DMS 273 (cell line): ENCODE measurements at regions not wholly inside any gene's neighbourhood (a gene's known extent, or its start where the extent isn't known, plus 50 kb on each side); places are given as distances from the start of the nearest gene placed in this dataset.
A peak's percentile ranks its signal among the peaks of the same experiment; 100 is the strongest.
"Not testable (repeated sequence)": the region's sequence is repeated elsewhere in the genome, so short reads cannot be mapped to it uniquely, and the experiment has no call there.

Experiments
- DNase-seq: peaks from one replicate; lab custom pipeline; 2025; ENCODE audit not compliant: unreplicated experiment; lab: John Stamatoyannopoulos, UW

DNA sequence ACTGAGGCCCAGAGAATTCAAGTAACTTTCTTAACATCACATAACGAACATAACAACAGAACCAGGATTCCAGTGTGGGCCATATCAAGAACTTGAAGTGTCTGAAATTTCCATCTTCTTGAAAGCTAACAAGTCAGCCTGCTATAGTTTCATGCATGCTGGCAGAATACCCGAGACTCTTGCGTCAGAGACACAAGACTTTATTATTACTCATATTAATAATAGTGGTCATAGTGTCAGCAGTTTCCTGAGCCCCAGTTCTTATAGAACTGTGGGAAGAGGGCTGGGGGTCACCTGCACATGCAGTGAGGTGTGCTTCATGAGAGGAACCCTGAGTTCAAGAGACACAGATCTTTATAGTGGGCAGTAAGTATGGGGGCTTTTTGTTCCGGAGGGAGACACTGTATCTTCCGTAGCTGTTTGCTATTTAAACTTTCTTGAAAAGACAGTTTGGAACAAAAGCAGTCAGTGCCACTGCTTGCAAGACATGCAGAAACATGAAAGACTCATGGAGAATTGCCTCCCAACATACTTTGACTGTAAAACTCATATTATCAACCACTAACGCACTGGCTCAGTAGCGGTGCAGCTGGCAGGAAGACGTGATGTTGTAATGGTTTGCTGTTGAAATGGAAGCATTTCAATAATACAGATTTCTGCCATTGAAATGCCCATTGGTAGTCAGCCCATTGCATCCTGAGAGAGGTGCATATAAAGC lies 339.2 kb downstream of the ADGRL2 start:
- DNase-seq = no peak

DNA sequence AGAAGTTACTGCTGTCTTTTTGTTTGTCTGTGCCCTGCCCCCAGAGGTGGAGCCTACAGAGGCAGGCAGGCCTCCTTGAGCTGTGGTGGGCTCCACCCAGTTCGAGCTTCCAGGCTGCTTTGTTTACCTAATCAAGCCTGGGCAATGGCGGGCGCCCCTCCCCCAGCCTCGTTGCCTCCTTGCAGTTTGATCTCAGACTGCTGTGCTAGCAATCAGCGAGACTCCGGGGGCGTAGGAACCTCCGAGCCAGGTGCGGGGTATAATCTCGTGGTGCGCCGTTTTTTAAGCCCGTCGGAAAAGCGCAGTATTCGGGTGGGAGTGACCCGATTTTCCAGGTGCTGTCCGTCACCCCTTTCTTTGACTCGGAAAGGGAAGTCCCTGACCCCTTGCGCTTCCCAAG lies 335.6 kb downstream of the ADGRL2 start:
- DNase-seq = not testable (repeated sequence)

DNA sequence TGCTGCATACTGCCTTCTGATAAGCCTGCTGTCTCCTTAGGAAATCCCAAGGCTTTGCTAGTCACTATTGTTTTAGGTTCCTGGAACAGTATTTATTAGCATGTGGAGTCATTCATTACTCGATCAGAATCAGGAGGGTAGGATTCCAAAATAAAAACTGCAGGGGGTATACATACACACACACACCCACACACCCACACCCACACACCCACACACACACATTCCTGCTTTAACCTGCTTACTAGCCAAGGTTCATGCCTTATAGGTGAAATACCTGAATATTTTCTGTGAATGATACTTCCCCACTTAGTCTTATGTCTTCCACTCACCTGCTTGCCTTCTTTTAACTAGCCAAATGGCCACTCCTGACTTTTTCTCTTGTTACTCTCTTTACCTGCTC lies 325.1 kb downstream of the ADGRL2 start:
- no peak for DNase-seq

DNA sequence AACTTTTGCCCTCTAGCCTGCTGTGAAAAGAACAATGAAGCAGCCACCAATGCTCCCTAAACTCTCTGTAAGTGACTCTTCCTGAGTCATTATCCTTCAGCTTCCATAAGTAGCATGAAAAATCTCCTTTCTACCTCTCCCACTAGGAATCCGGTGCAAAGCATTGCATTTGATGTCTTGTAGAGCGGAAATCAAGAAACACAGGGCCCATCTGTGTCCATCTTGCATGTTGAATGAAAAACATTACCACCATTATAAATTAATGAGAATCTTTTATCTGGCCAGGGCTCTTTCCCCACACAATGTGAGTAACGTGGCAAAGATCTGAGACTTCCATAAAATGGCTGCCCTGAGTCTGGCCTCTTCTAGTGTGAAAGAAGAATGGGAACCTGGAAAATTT lies 324.4 kb downstream of the ADGRL2 start:
- no peak for DNase-seq

DNA sequence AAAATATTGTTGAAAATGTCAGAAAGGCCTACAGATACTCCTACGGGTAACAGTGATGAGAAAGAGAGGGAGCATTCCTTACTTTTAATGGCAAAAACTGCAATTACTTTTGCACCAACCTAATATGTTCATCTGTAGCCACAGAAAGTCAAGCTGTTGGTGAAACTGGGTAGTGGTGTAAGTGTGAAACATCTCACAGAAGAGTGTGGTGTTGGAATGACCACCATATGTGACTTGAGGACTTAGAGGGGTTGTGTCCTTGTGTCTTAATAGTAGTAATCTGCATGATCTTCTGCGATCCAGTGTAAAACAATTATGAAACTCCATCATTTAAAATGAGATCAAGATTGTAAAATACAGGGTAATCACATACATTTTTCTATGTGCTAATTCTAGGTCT lies 320.7 kb downstream of the ADGRL2 start:
- no peak for DNase-seq

DNA sequence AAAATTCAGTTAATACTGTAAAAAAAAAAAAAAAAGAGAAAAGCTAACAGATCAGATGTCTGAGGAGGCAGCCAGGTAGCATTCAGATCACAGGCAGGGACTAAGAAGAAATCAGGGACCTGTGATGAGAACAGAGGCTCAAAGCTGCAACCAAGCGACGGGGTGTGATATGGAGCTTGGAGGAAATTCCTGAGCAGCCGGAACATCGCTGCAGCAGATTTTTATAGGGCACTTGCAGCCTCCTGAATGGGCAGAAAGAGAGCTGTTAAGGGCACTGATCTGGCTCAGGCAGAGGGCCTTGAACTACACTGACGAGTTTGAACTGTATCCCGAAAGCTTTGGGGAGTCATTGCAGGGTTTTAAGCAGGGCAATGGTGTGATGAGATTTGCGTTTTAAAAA lies 315.4 kb downstream of the ADGRL2 start:
- DNase-seq = no peak

DNA sequence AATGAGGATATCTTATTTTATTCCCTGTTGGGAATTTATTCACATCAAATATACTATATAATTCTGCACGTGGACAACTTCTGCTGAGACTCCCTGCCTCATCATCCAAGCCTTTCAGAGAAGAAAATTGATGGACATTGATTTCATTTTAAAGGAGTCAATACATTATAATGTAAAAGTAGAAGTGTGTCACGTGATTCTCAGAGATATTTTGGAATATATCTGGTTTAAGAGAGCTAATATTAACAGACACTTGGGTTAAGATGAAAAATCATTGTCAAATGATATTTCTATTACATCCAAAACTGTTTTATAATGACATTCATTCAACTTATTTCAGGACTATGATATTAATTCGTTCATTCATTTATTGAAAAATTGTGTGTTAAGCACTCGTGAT lies 314.2 kb downstream of the ADGRL2 start:
- DNase-seq = no peak

DNA sequence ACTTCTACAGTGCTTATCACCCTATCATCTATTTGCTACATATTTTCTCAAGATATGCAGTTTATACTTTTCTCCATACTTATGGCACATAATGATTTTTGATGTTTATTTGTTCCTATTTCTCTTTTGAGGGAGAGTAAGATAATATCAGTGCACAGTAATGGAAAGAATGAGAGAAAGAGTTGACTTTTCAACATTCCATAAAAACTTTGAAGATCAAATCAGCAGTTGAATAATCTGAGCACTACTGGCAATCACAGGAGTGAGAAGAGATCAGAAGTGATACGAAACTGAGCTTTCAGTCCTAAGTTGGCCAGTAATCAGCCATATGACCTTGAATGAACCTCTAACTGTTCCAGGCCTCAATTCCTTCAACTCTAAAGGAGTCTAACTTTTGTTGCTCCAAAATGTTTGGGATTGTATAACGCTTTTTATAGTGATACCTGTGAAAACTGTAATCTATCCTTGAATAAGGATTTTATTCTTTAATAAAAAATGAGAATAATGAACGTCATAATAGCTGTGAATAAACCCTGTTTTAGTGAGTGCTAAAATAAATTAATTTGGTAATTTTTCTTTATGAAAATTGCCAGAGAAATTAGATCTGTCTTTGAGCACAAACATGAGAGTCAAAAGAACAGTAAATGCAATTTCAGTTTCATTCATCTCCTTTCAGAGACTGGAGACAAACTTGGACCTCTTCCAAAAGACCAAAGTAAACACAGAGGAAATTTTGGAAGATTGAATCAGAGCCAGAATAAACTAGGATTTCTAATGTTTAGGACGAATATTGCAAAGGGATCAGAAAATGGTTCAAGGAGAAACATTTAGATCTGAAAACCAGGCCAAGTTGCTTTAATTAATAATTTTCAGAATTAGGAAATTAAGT lies 309.9 kb downstream of the ADGRL2 start:
- DNase-seq = peak; percentile 4

DNA sequence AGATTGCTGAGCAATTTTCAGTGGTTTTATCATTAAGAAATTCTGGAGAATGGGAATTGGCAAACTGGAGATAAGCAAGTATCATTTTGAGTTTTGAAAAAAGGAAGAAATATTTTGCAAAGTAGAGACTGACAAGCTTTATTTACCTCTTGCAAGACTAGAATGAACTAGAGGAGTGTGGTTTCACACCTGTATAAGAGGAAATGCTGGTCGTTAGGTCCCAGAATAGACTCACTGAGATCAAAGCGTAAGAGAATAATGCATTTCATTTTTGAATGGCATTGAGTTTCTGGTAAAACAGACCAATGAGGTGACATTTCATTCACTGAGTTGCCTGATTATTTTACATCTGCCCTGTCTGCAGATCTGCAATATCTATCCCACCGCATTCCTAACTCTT lies 308.1 kb downstream of the ADGRL2 start:
- DNase-seq = no peak

DNA sequence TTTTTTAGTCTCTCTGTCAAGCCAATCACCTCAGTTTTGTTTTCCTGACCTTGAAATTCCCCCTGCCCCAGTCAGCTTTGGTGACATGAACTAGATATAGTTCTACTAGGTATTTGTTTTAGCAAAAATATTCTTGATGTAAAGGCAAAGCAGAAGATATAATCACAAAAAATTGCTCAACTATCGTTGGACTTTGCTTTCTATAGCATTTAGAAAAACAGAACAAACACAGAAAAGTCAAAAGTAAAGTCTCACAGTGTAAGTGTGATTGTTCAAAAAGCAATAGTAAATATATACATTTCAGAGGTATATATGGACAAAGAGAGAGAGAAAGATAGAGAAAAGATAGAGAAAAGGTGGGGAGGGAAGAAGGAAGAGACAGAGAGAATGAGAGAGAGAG lies 305.9 kb downstream of the ADGRL2 start:
- DNase-seq = no peak

DNA sequence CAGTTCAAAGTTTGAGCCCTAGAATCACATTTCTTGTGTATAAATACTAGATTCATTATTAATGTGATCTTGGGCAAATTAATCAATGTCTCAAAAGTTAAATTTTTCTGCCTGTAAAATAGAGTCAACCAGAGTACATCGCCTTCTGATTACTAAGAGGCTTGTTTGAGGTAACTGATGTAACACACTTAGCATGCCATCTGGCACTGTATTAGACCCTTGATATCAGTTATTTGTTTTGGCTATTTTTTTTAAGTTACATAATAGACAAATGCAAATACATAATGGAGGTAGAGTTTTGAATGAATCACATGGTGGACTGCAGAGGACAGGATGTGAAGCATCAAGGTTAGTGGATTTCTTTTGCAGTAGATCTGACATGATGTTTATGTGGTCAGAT lies 298.4 kb downstream of the ADGRL2 start:
- no peak for DNase-seq

DNA sequence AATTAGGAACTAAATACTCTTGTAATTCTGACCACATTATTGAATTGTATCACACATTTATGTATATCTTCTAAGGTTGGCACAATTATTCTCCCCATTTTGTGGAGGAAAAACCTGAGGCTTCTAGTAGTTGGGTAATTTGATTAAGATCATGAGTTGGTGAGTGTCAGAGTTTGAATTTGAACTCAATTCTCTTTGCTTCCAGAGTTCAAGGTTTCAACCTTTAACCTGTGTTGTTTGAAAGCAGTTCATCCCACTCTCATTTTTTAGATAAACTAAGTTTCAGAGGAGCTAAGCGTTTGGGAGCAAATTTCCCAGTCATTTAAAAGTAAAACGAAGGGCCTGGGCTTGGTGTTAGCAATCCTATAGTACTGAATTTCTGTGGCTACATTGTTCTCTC lies 293.4 kb downstream of the ADGRL2 start:
- DNase-seq = no peak

DNA sequence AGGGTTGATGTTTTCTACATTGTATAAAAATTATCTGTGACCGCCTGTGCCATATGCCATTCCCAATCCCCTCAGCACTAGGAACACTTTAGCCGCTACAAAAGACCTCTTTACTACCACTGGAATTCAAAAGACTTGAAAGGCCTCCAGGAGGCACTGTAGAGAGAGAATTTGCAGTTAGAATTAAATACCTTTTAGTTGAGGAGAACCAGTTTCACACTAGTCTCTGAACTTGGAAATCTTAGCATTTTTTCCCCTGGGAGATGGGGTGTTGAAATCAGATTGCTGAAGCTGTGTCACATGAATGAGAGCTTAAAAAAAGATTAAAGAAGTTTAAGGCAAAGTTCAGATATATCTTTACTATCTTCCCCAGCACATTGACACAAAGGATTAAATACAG lies 291.0 kb downstream of the ADGRL2 start:
- DNase-seq = no peak

DNA sequence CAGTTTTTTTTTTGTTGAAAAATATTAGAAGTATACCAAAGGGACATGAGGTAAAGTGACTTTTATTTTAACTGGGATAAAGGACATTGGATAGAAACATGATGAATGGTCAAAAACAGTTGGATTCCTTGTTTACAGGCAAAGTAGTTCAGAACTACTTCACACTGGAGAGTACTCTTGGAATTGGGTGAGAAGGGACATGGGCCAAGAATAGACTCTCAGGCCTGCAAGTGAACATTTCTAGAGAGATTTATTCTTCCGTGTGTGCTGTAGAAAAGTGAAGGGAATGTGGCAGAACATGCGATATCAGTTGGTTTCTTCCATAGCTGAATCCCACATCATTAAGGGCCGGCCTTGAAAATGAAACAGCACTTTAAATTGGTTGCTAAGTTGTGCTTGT lies 290.5 kb downstream of the ADGRL2 start:
- DNase-seq = no peak

DNA sequence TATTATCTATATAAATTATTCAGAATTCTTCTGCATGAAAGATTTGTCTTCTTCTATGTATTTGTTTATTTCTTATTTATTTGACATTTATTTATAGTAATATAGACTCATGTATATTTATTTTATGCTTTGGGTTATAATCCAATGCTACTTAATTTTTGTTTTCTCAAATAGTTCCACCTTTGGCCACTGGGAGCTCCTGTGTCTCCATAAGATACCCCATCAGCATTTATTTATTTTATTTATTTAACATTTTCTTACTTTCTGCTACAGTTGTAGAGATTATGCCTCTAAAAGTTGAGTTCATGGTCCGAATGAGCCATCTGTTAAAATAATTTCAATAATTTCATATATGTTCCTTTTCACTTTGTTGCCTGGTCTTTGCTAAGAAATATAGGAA lies 289.4 kb downstream of the ADGRL2 start:
- peak; percentile 11 for DNase-seq

DNA sequence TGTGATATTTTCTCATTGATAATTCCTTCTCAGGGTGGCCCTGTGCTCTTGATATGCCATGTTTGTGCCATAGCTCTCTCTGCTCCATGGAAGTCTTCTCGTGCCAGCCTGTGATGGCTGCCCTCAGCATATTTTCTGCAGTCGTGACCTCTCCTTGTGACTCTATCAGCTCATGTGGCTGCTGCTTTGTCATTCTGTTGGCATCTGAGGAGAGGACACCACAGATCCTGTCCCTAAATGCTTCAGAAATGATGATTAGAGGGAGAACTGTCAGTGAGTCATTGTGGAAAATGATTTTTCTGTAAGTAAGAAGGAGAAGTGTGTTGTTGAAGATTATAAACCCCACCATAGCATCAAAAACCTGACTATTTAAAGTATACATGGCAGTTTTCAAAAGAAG lies 286.0 kb downstream of the ADGRL2 start:
- DNase-seq = no peak

DNA sequence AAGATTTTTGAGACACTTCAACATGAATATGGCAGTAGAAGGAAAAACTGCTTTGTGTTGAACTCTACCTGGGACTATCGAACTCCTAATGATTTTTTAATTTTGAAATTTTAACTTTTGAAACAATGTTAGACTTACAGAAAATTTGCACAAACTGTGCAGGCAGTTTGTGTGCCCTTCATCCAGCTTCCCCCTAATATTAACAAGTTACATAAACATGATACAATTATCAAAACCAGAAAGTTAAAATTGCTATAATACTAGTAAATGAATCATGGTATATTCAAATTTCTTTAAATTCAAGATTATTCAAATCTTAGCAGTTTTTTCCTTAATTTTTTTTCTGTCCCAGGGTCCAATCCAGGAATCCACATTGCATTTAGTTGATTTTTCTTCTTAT lies 278.9 kb downstream of the ADGRL2 start:
- DNase-seq = no peak

DNA sequence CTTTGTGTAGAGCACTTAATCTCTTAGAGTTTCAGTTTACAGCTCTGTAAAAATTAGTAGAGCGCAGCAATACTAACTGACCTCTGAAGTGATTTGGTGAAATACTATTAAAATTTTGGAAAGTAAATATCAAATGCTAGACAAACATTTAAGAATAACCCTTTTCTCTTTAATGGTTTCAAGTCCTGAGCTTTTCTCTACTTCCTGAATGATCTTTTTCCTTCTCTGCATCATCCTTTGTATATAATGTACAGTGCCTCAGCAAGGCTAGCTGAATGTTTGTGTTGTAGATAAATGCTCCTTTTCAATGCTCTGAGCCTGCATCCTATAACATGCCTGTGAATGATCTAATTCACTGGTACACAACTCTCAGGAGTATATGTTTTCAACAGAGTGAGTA lies 272.9 kb downstream of the ADGRL2 start:
- no peak for DNase-seq

DNA sequence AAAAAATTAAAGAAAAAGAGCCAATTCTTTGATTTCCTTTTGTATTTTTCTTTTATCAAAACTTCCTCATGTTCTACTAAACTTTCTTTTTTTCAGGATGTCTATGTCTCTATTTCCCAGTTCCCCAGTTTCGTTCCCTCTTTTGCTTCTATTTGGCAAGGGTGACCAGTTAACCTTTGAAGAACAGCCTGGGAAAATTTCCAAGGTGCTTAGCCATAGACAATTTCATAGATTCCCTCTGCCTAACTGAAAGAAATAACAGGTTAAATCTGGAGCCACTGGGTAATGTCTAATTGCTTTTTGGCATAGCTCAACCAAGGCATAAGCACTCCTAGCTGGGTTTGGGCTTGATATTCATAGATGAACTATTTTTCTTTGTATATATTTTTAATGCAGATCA lies 272.3 kb downstream of the ADGRL2 start:
- no peak for DNase-seq

DNA sequence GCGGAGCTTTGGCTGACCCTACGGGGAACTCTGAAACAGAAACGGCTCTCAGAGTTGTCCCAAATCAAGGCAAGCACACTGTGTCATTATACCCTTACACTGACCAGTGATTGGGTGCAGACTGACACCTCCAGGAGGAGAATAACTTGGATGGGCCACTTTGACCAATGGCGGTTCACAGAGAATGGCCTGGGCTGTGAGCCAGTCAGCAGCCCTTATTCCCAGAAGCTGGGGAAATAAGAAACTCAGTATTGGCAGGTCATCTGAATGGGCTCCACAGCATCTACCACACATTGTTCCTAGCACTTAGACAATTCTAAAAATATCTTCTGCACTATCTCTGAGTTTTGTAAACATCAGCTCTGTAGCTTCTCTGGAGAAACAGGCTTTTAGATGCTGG lies 265.2 kb downstream of the ADGRL2 start:
- no peak for DNase-seq

DNA sequence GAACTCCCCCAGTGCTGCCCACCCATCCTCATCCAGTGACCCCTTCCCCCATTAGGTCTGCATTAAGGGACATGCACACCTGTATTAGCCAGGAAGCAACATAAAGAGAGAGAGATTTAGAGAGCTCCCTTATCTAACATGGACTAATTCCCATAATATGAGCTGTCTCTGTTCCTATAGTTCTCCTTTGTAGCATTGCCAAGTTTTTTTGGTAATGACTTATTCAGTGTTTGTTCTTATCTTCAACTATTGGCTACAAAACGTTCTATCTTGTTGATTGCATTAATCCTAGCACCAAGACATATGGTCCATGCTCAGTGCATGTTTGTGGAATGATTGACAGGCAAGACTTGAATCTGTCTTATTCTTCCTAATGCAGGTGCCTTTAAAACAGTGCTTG lies 264.0 kb downstream of the ADGRL2 start:
- DNase-seq = no peak

DNA sequence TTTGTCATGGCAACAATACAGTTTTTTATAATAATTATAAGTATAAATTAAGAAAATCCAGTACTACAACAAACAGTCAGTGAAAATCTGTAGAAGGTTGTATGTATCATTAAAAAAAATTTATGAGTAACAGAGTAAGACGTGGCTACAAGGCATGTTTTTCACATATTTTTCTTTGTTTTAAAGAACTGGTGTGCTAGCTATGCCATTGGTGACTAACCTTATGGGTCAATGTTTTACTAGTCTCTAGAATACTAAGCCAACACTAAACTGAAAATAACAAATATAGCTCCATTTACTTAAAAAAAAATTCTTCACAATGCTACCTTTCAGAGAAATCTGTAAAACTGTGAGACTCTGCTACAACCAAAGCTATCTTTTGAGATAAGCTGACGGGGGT lies 261.5 kb downstream of the ADGRL2 start:
- DNase-seq = no peak

DNA sequence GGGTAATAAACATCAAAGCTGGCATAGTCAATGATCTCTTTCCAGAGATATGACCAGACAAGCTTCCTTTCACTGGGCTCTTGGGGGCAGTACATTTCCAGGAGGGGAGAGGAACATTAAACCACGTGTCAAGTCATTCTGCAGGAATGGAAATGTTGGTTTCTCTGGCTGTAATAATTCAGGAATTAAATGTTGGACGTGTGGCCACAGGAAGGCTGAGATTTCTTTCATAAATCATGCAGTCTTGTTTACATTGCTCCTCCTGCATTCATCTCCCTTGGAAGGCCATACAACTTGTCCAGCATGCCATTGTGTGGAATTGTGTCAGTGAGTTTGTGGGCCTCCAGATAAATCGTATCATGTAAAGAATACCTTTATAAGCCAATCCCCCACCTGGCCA lies 259.2 kb downstream of the ADGRL2 start:
- no peak for DNase-seq
